H1 (cell line): ENCODE measurements at regions not wholly inside any gene's neighbourhood (a gene's known extent, or its start where the extent isn't known, plus 50 kb on each side); places are given as distances from the start of the nearest gene placed in this dataset.

Experiments
- CTCF ChIA-PET: fragments of 300-600 bp; sonication (Branson Sonifier 250); formaldehyde crosslinking; loops from one replicate; lab custom pipeline; 2021; ENCODE audit not compliant: partially characterized antibody; lab: Charles Lee
- POLR2A ChIA-PET: fragments of 300-600 bp; sonication (Branson Sonifier 250); formaldehyde crosslinking; loops from one replicate; lab custom pipeline; 2021; ENCODE audit warnings: inconsistent platforms; ENCODE audit not compliant: partially characterized antibody; lab: Charles Lee
- DNase-seq, 2 experiments: peaks; one replicate each; pipeline versions ENCODE4 v3.0.0 to v3.0.0-alpha.2; 2010 to 2022; ENCODE audit warnings: low spot score in 2 of 2, low read depth in 1 of 2, mixed read lengths in 1 of 2
- FAIRE-seq: peaks from 2 replicates; lab custom pipeline; 2011; peaks lifted over from hg19 to GRCh38; lab: Jason Lieb, UNC
- H2AFZ ChIP-seq: 2 replicates; pipeline ENCODE4 v1.8.1; 2012; ENCODE audit warnings: low read length, inconsistent platforms
- H2AK5ac ChIP-seq: 2 replicates; pipeline ENCODE4 v1.6.1; 2013; ENCODE audit warnings: low read depth, low read length
- H2BK120ac ChIP-seq: replicated peaks from 2 replicates; pipeline ENCODE3; 2013; ENCODE audit warnings: low read depth, low read length, inconsistent platforms
- H2BK12ac ChIP-seq: 2 replicates; pipeline ENCODE4 v1.6.1; 2013; ENCODE audit warnings: low read depth, low read length
- H2BK15ac ChIP-seq: 2 replicates; pipeline ENCODE4 v1.6.1; 2013; ENCODE audit warnings: low read length
- H2BK20ac ChIP-seq: 2 replicates; pipeline ENCODE4 v1.6.1; 2013; ENCODE audit warnings: low read length
- H2BK5ac ChIP-seq: 2 replicates; pipeline ENCODE4 v1.6.1; 2013; ENCODE audit warnings: low read depth, low read length
- H3K14ac ChIP-seq: 2 replicates; pipeline ENCODE4 v1.6.1; 2013; ENCODE audit warnings: inconsistent platforms; ENCODE audit not compliant: insufficient read length
- H3K18ac ChIP-seq: 2 replicates; pipeline ENCODE4 v1.6.1; 2013; ENCODE audit warnings: low read length; ENCODE audit errors: extremely low read depth
- H3K23ac ChIP-seq: 2 replicates; pipeline ENCODE4 v1.6.1; 2013; ENCODE audit warnings: inconsistent platforms; ENCODE audit not compliant: insufficient read length
- H3K23me2 ChIP-seq: 2 replicates; pipeline ENCODE4 v1.6.1; 2013; ENCODE audit warnings: low read depth, low read length
- H3K27ac ChIP-seq: 2 replicates; pipeline ENCODE4 v1.6.1; 2011; ENCODE audit warnings: low read depth, low read length, inconsistent platforms
- H3K27me3 ChIP-seq, 4 experiments: replicated peaks in 1 of 4; 1 replicate in 1 of 4; 2 replicates in 3 of 4; pipeline versions ENCODE4 v1.6.1 to v1.8.1; 2011 to 2013; ENCODE audit warnings: low read length in 3 of 4, mild to moderate bottlenecking in 3 of 4, inconsistent platforms in 2 of 4, mixed read lengths in 2 of 4, moderate library complexity in 1 of 4; ENCODE audit not compliant: control insufficient read depth in 3 of 4, insufficient read depth in 3 of 4; ENCODE audit errors: extremely low read depth in 1 of 4
- H3K36me3 ChIP-seq, 4 experiments: 2 replicates each; pipeline versions ENCODE4 v1.6.1 to v1.8.1; 2011 to 2013; ENCODE audit warnings: mild to moderate bottlenecking in 4 of 4, low read length in 3 of 4, moderate library complexity in 2 of 4, control low read depth in 1 of 4, inconsistent platforms in 1 of 4; ENCODE audit not compliant: insufficient read depth in 4 of 4, control insufficient read depth in 2 of 4
- H3K4ac ChIP-seq: replicated peaks from 2 replicates; pipeline ENCODE3; 2013; ENCODE audit warnings: low read length, low read depth, mixed read lengths, inconsistent platforms; ENCODE audit not compliant: insufficient read length
- H3K4me1 ChIP-seq, 4 experiments: replicated peaks in 1 of 4; 1 replicate in 1 of 4; 2 replicates in 3 of 4; pipeline versions ENCODE4 v1.6.1 to v1.8.1; 2011 to 2013; ENCODE audit warnings: low read length in 3 of 4, inconsistent platforms in 2 of 4, mixed read lengths in 1 of 4; ENCODE audit not compliant: insufficient read depth in 4 of 4, control insufficient read depth in 3 of 4
- H3K4me2 ChIP-seq, 2 experiments: 2 replicates each; pipeline versions ENCODE4 v1.6.1 to v1.8.1; 2011 to 2013; ENCODE audit warnings: low read depth in 2 of 2, low read length in 2 of 2, control low read depth in 1 of 2, inconsistent platforms in 1 of 2, mild to moderate bottlenecking in 1 of 2; ENCODE audit not compliant: insufficient read depth in 1 of 2
- H3K4me3 ChIP-seq, 4 experiments: fragments of 200-600, 300-600 bp in 1 of 4; sonication (generic), shearing (Covaris generic), sonication (Bioruptor Twin) in 1 of 4; 2 replicates each; pipeline versions ENCODE4 v1.5.1 to v1.8.1; 2011 to 2016; ENCODE audit warnings: low read length in 4 of 4, low read depth in 3 of 4, control low read depth in 2 of 4, inconsistent platforms in 2 of 4, mild to moderate bottlenecking in 2 of 4, mixed read lengths in 1 of 4, moderate library complexity in 1 of 4; ENCODE audit not compliant: insufficient read depth in 2 of 4; ENCODE audit errors: extremely low read depth in 1 of 4
- H3K56ac ChIP-seq: replicated peaks from 2 replicates; pipeline ENCODE3; 2013; ENCODE audit warnings: low read depth, mild to moderate bottlenecking, mixed read lengths, low read length, inconsistent platforms; ENCODE audit not compliant: insufficient read length
- H3K79me1 ChIP-seq: 2 replicates; pipeline ENCODE4 v1.6.1; 2013; ENCODE audit warnings: low read depth, low read length, control low read depth
- H3K79me2 ChIP-seq, 2 experiments: 2 replicates each; pipeline versions ENCODE4 v1.6.1 to v1.8.1; 2012 to 2013; ENCODE audit warnings: low read length in 2 of 2, mild to moderate bottlenecking in 2 of 2, inconsistent platforms in 1 of 2; ENCODE audit not compliant: insufficient read depth in 2 of 2, control insufficient read depth in 1 of 2
- H3K9ac ChIP-seq, 4 experiments: replicated peaks in 1 of 4; 1 replicate in 1 of 4; 2 replicates in 3 of 4; pipeline versions ENCODE4 v1.6.1 to v1.8.1; 2011 to 2013; ENCODE audit warnings: low read depth in 3 of 4, low read length in 3 of 4, control low read depth in 2 of 4, mild to moderate bottlenecking in 2 of 4, moderate library complexity in 2 of 4, inconsistent platforms in 1 of 4; ENCODE audit errors: extremely low read depth in 1 of 4
- H3K9me3 ChIP-seq, 2 experiments: 2 replicates each; pipeline versions ENCODE4 v1.6.1 to v1.8.1; 2012 to 2013; ENCODE audit warnings: mild to moderate bottlenecking in 2 of 2, moderate library complexity in 2 of 2, control low read depth in 1 of 2, inconsistent platforms in 1 of 2, low read depth in 1 of 2, low read length in 1 of 2, mixed read lengths in 1 of 2; ENCODE audit not compliant: insufficient read depth in 2 of 2
- H4K20me1 ChIP-seq, 2 experiments: replicated peaks in 1 of 2; 2 replicates each; pipeline versions ENCODE3 to v1.8.1; 2011 to 2013; ENCODE audit warnings: inconsistent platforms in 2 of 2, low read length in 2 of 2, mild to moderate bottlenecking in 1 of 2; ENCODE audit not compliant: insufficient read depth in 2 of 2, control insufficient read depth in 1 of 2
- H4K5ac ChIP-seq: 2 replicates; pipeline ENCODE4 v1.6.1; 2013; ENCODE audit warnings: low read length, low read depth, mixed read lengths, inconsistent platforms; ENCODE audit not compliant: insufficient read length
- H4K8ac ChIP-seq: 2 replicates; pipeline ENCODE4 v1.8.0; 2013; ENCODE audit warnings: mild to moderate bottlenecking, moderate library complexity, low read length, inconsistent platforms; ENCODE audit not compliant: insufficient read depth; ENCODE audit errors: extremely low read depth
- H4K91ac ChIP-seq: replicated peaks from 2 replicates; pipeline ENCODE3; 2013; ENCODE audit warnings: low read length, mixed read lengths, inconsistent platforms; ENCODE audit not compliant: insufficient read length
- NRF1 ChIP-seq: IDR thresholded peaks from 2 replicates; pipeline ENCODE4 v1.6.1; 2011; ENCODE audit warnings: mild to moderate bottlenecking, low read depth, low read length, improper control_type of control experiment
- WGBS, 2 experiments: shearing (Covaris generic) in 1 of 2; methylation state at CpG; one replicate each; pipeline versions ENCODE4 v1.1.6 to v1.1.7; 2013 to 2015; ENCODE audit warnings: low lambda C conversion rate in 2 of 2, mixed read lengths in 2 of 2, inconsistent platforms in 1 of 2, low coverage in 1 of 2, missing lambda C conversion rate in 1 of 2; ENCODE audit not compliant: insufficient replicate concordance in 2 of 2, insufficient coverage in 1 of 2, insufficient read length in 1 of 2; ENCODE audit errors: extremely low coverage in 1 of 2, missing lambda C conversion rate in 1 of 2; 5-methylcytosine and 5-hydroxymethylcytosine counted together

- peaks cover 9 to 11% of the 10 kb centered on the region in 2 experiments; a peak in 3 of 4 replicates for H3K9me3 ChIP-seq
- H4K5ac ChIP-seq, result no peak overlapping the region
- H2BK15ac ChIP-seq, result no peak overlapping the region
- no peak overlapping the region for H2AFZ ChIP-seq
- no peak overlapping the region for H3K27ac ChIP-seq
- CTCF ChIA-PET, result no interaction called here
- no peaks in the 10 kb centered on the region for H3K36me3 ChIP-seq
- no peak overlapping the region for H3K9ac ChIP-seq
- no peak overlapping the region for H4K8ac ChIP-seq
- WGBS, 2 experiments, result 94% methylated on average over 1 of the region's 1 CpG; no CpG with 5 or more reads in 1 of the 2 experiments
- no peak for TF ChIP-seq NRF1
- no peaks in the 10 kb centered on the region for H3K23me2 ChIP-seq
- H4K91ac ChIP-seq, result no peak overlapping the region
- no peak overlapping the region for H3K4me3 ChIP-seq
- no peak overlapping the region for H3K4me2 ChIP-seq
- no peak overlapping the region for H2BK12ac ChIP-seq
- no peak for FAIRE-seq
- no peak overlapping the region for H2BK5ac ChIP-seq
- no peak overlapping the region for H3K4ac ChIP-seq
- no peak overlapping the region for H2BK20ac ChIP-seq
- no peak overlapping the region for H3K56ac ChIP-seq
- no peak overlapping the region for H3K23ac ChIP-seq
- H2AK5ac ChIP-seq, result no peak overlapping the region
- H3K18ac ChIP-seq, result no peak overlapping the region
- H4K20me1 ChIP-seq, result no peaks in the 10 kb centered on the region
- no peaks in the 10 kb centered on the region for H3K79me1 ChIP-seq
- H3K79me2 ChIP-seq, result no peaks in the 10 kb centered on the region
- no peaks in the 10 kb centered on the region for H3K27me3 ChIP-seq
- H2BK120ac ChIP-seq, result no peak overlapping the region
- no peak overlapping the region for H3K14ac ChIP-seq
- POLR2A ChIA-PET, result no interaction called here
- no peak for DNase-seq
- H3K4me1 ChIP-seq, result no peaks in the 10 kb centered on the region
Observed at GRCh38 chr14:84247693-84248092, 1282.3 kb upstream of the FLRT2 start.
